Caco-2 (cell line): ENCODE measurements at regions not wholly inside any gene's neighbourhood (a gene's known extent, or its start where the extent isn't known, plus 50 kb on each side); places are given as distances from the start of the nearest gene placed in this dataset.

Source experiments
- BruUV-seq: library from RNA; stranded (reverse); fragments of 400-500 nt; replicated peaks from 2 replicates; lab custom pipeline; 2021; lab: Mats Ljungman, UMichigan
- CTCF ChIA-PET: fragments of 300-600 bp; sonication (Branson Sonifier 250); formaldehyde crosslinking; loops from one replicate; lab custom pipeline; 2022; ENCODE audit warnings: antibody characterized with exemption; lab: Charles Lee
- POLR2A ChIA-PET: fragments of 300-600 bp; sonication (Branson Sonifier 250); formaldehyde crosslinking; loops from one replicate; lab custom pipeline; 2022; ENCODE audit warnings: antibody characterized with exemption; lab: Charles Lee
- DNase-seq, 2 experiments: peaks; one replicate each; pipeline versions ENCODE4 v3.0.0 to v3.0.0-alpha.2; 2020 to 2022
- H3K27me3 ChIP-seq: replicated peaks from 2 replicates; pipeline ENCODE4 v1.6.0; 2011; ENCODE audit warnings: low read length; ENCODE audit not compliant: control insufficient read depth, insufficient read depth
- H3K36me3 ChIP-seq: 2 replicates; pipeline ENCODE4 v1.5.1; 2011; ENCODE audit warnings: low read length; ENCODE audit not compliant: control insufficient read depth, insufficient read depth
- H3K4me1 ChIP-seq: fragments of 250-450 bp; sonication (Bioruptor Pico); 2 replicates; pipeline ENCODE4 v1.5.1; 2020; ENCODE audit warnings: mild to moderate bottlenecking
- H3K4me3 ChIP-seq: 2 replicates; pipeline ENCODE4 v1.5.1; 2011; ENCODE audit warnings: low read depth, mild to moderate bottlenecking, control low read depth, low read length
- H3K9me3 ChIP-seq: fragments of 250-450 bp; sonication (Bioruptor Pico); 2 replicates; pipeline ENCODE4 v1.5.1; 2020; ENCODE audit warnings: mild to moderate bottlenecking, moderate library complexity
- H3K27ac Mint-ChIP-seq: one replicate; pipeline ENCODE4 v1.8.0; 2022; ENCODE audit warnings: mixed read lengths; ENCODE audit not compliant: unreplicated experiment
- H3K27me3 Mint-ChIP-seq: one replicate; pipeline ENCODE4 v1.8.0; 2022; ENCODE audit warnings: mixed read lengths; ENCODE audit not compliant: insufficient read depth, unreplicated experiment
- H3K36me3 Mint-ChIP-seq: one replicate; pipeline ENCODE4 v1.8.0; 2022; ENCODE audit warnings: mild to moderate bottlenecking, mixed read lengths; ENCODE audit not compliant: insufficient read depth, unreplicated experiment
- H3K4me1 Mint-ChIP-seq: one replicate; pipeline ENCODE4 v1.8.0; 2022; ENCODE audit warnings: low read depth, mixed read lengths; ENCODE audit not compliant: unreplicated experiment
- H3K4me3 Mint-ChIP-seq: one replicate; pipeline ENCODE4 v1.8.0; 2022; ENCODE audit warnings: mild to moderate bottlenecking, moderate library complexity, mixed read lengths; ENCODE audit not compliant: unreplicated experiment
- H3K9me3 Mint-ChIP-seq: one replicate; pipeline ENCODE4 v1.8.0; 2022; ENCODE audit warnings: mixed read lengths; ENCODE audit not compliant: unreplicated experiment
- intact Hi-C: fragments of 100-400 bp; cut with micrococcal nuclease; formaldehyde crosslinking; loops from one replicate; pipeline ENCODE4 v1.10.0; 2022; ENCODE audit not compliant: unreplicated experiment
- TF ChIP-seq, protein P1 (sequence below), 2 experiments: fragments of 200-600 bp in 1 of 2; IDR thresholded peaks; 1 replicate in 1 of 2; 2 replicates in 1 of 2; pipeline versions ENCODE4 v1.5.1 to v1.8.0; 2011 to 2022; ENCODE audit warnings: antibody characterized with exemption in 1 of 2, control low read depth in 1 of 2, inconsistent platforms in 1 of 2, low read depth in 1 of 2, low read length in 1 of 2, mild to moderate bottlenecking in 1 of 2, moderate library complexity in 1 of 2; ENCODE audit not compliant: insufficient read depth in 1 of 2, severe bottlenecking in 1 of 2, unreplicated experiment in 1 of 2

GRCh38 chr13:80465321-80465720 is 124.4 kb upstream of the SPRY2 start:
- ChIA-PET POLR2A (no interaction called here), CTCF (no interaction called here)
- no peak overlapping the region for H3K4me3 Mint-ChIP-seq
- BruUV-seq = no TSS peak
- no peak overlapping the region for H3K4me3 ChIP-seq
- intact Hi-C loops = no loop called here
- no peak for DNase-seq
- H3K27me3 ChIP-seq = no peaks in the 10 kb centered on the region
- no peaks in the 10 kb centered on the region for H3K27me3 Mint-ChIP-seq
- H3K9me3 Mint-ChIP-seq = no peaks in the 10 kb centered on the region
- H3K9me3 ChIP-seq = no peaks in the 10 kb centered on the region
- TF ChIP-seq, protein P1, sequence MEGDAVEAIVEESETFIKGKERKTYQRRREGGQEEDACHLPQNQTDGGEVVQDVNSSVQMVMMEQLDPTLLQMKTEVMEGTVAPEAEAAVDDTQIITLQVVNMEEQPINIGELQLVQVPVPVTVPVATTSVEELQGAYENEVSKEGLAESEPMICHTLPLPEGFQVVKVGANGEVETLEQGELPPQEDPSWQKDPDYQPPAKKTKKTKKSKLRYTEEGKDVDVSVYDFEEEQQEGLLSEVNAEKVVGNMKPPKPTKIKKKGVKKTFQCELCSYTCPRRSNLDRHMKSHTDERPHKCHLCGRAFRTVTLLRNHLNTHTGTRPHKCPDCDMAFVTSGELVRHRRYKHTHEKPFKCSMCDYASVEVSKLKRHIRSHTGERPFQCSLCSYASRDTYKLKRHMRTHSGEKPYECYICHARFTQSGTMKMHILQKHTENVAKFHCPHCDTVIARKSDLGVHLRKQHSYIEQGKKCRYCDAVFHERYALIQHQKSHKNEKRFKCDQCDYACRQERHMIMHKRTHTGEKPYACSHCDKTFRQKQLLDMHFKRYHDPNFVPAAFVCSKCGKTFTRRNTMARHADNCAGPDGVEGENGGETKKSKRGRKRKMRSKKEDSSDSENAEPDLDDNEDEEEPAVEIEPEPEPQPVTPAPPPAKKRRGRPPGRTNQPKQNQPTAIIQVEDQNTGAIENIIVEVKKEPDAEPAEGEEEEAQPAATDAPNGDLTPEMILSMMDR (IDR thresholded peaks at IDR 0.05; ENCODE audit: insufficient read depth in 1 of 2, low read depth in 1 of 2, low read length in 1 of 2, severe bottlenecking in 1 of 2, unreplicated experiment in 1 of 2) = no peak
- H3K4me1 ChIP-seq = no peaks in the 10 kb centered on the region
- no peaks in the 10 kb centered on the region for H3K36me3 Mint-ChIP-seq
- no peaks in the 10 kb centered on the region for H3K4me1 Mint-ChIP-seq
- no peaks in the 10 kb centered on the region for H3K36me3 ChIP-seq
- no peak overlapping the region for H3K27ac Mint-ChIP-seq

DNA sequence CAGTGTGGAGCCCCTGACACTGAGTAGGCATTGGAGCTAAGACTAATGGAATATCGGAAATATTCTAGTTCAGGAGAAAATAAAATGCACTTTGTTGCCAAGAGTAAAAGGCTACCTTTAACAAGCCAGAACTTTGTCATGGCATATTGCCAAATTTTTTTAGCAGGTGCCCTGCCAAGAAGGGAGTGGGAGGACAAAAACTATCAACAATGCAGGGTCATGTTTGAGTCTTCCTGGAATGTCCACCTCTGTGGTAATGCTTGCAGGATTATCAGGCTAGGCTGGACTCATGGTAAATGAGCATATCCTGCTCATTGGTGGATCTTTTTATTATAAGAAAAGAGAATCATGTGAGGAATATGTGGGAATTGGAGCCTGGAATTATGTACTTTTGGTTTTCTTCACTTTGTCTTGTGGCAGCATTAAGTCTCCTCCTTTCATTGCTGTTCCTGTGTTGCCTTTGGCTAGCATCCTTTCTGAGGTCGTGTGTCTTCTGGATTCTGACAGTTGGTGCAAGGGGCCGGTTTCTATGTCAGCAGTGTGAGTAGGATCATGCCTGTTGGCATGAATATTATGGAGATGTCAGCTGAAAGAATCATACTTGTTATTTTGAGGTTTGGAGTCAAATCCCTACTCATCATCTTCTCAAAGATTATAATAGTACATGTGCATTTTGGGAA is 122.9 kb upstream of the SPRY2 start:
- H3K4me3 Mint-ChIP-seq = no peak overlapping the region
- no peaks in the 10 kb centered on the region for H3K4me1 ChIP-seq
- H3K36me3 Mint-ChIP-seq = no peaks in the 10 kb centered on the region
- ChIA-PET POLR2A (no interaction called here), CTCF (no interaction called here)
- DNase-seq = no peak
- H3K36me3 ChIP-seq = no peaks in the 10 kb centered on the region
- TF ChIP-seq, protein P1 (IDR thresholded peaks at IDR 0.05; ENCODE audit: insufficient read depth in 1 of 2, low read depth in 1 of 2, low read length in 1 of 2, severe bottlenecking in 1 of 2, unreplicated experiment in 1 of 2) = no peak
- peaks cover 1% of the 10 kb centered on the region for H3K27me3 Mint-ChIP-seq
- intact Hi-C loops = no loop called here
- no peaks in the 10 kb centered on the region for H3K4me1 Mint-ChIP-seq
- H3K4me3 ChIP-seq = no peak overlapping the region
- no peaks in the 10 kb centered on the region for H3K27me3 ChIP-seq
- BruUV-seq = no TSS peak
- H3K27ac Mint-ChIP-seq = no peak overlapping the region
- no peaks in the 10 kb centered on the region for H3K9me3 ChIP-seq
- H3K9me3 Mint-ChIP-seq = no peaks in the 10 kb centered on the region

DNA sequence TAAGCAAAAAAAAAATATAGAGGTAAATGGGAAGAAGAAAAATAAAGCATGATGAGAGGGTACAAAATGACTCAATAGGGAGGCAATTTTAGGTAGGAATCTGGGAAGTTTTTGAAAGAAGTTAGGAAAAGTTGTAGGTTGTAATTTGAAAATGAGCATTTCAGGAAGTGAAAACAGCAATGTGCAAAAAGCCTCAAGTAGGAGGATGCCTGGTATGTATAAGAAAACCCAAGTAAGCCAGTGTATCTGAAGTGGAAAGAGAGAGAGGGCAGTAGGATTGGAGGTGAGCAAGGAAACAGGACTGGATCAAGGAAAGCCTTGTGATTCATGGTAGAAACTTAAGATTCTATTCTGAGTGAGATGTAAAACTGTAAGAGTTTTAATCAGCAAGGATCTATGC is 121.6 kb upstream of the SPRY2 start:
- H3K9me3 Mint-ChIP-seq = no peaks in the 10 kb centered on the region
- no TSS peak for BruUV-seq
- no peaks in the 10 kb centered on the region for H3K36me3 Mint-ChIP-seq
- Histone ChIP-seq H3K9me3 (no peaks in the 10 kb centered on the region), H3K27me3 (no peaks in the 10 kb centered on the region), H3K4me3 (no peak overlapping the region), H3K4me1 (no peaks in the 10 kb centered on the region), H3K36me3 (no peaks in the 10 kb centered on the region)
- peaks cover 7% of the 10 kb centered on the region for H3K27me3 Mint-ChIP-seq
- H3K4me1 Mint-ChIP-seq = no peaks in the 10 kb centered on the region
- no peak overlapping the region for H3K27ac Mint-ChIP-seq
- POLR2A ChIA-PET = no interaction called here
- CTCF ChIA-PET = no interaction called here
- TF ChIP-seq, protein P1 (IDR thresholded peaks at IDR 0.05; ENCODE audit: insufficient read depth in 1 of 2, low read depth in 1 of 2, low read length in 1 of 2, severe bottlenecking in 1 of 2, unreplicated experiment in 1 of 2) = no peak
- H3K4me3 Mint-ChIP-seq = no peak overlapping the region
- intact Hi-C loops = no loop called here
- no peak for DNase-seq
